Liver (tissue), 8 donors: ENCODE measurements at regions not wholly inside any gene's neighbourhood (a gene's known extent, or its start where the extent isn't known, plus 50 kb on each side); places are given as distances from the start of the nearest gene placed in this dataset.

Experiments
- DNase-seq: peaks from one replicate; pipeline ENCODE4 v3.0.0-alpha.2; 2017; ENCODE audit warnings: low spot score
- H3K27ac ChIP-seq, 2 donors: one replicate each; pipeline ENCODE4 v1.7.0; 2013; ENCODE audit warnings: inconsistent platforms in 2 of 2, low read length in 2 of 2, control low read depth in 1 of 2, low read depth in 1 of 2, mild to moderate bottlenecking in 1 of 2
- H3K27me3 ChIP-seq, 4 donors: one replicate each; pipeline versions ENCODE4 v1.6.1 to v1.7.0; 2013; ENCODE audit warnings: low read length in 3 of 4, inconsistent platforms in 1 of 4, mild to moderate bottlenecking in 1 of 4, moderate library complexity in 1 of 4; ENCODE audit not compliant: control insufficient read depth in 4 of 4, insufficient read depth in 4 of 4
- H3K36me3 ChIP-seq, 4 donors: one replicate each; pipeline versions ENCODE4 v1.6.1 to v1.7.0; 2013; ENCODE audit warnings: low read length in 3 of 4, mild to moderate bottlenecking in 3 of 4, low read depth in 1 of 4, moderate library complexity in 1 of 4; ENCODE audit not compliant: control insufficient read depth in 4 of 4, insufficient read depth in 3 of 4
- H3K4me1 ChIP-seq, 4 donors: one replicate each; pipeline versions ENCODE4 v1.6.1 to v1.7.0; 2013; ENCODE audit warnings: low read length in 3 of 4, mild to moderate bottlenecking in 3 of 4, moderate library complexity in 1 of 4; ENCODE audit not compliant: control insufficient read depth in 4 of 4, insufficient read depth in 4 of 4
- H3K4me3 ChIP-seq, 3 donors: one replicate each; pipeline versions ENCODE4 v1.6.1 to v1.7.0; 2013; ENCODE audit warnings: low read length in 3 of 3, control low read depth in 1 of 3, low read depth in 1 of 3, mild to moderate bottlenecking in 1 of 3
- H3K9ac ChIP-seq, 2 donors: one replicate each; pipeline ENCODE4 v1.7.0; 2013; ENCODE audit warnings: low read length in 2 of 2, mild to moderate bottlenecking in 2 of 2, moderate library complexity in 2 of 2, control low read depth in 1 of 2, low read depth in 1 of 2
- H3K9me3 ChIP-seq, 4 donors: one replicate each; pipeline versions ENCODE4 v1.6.1 to v1.7.0; 2013; ENCODE audit warnings: low read length in 3 of 4; ENCODE audit not compliant: control insufficient read depth in 4 of 4
- ATF3 ChIP-seq: IDR thresholded peaks from 2 replicates; pipeline ENCODE4 v1.6.1; 2016; ENCODE audit warnings: antibody characterized with exemption
- CTCF ChIP-seq: fragments of 150-350 bp; IDR thresholded peaks from 2 replicates; pipeline ENCODE4 v1.5.1; 2017; ENCODE audit warnings: improper control_type of control experiment, low read depth, low read length; ENCODE audit not compliant: missing input control
- EGR1 ChIP-seq, 2 donors: IDR thresholded peaks; 2 replicates each; pipeline ENCODE4 v1.6.1; 2016 to 2018; ENCODE audit warnings: antibody characterized with exemption in 2 of 2, low read depth in 2 of 2
- FOXA1 ChIP-seq: IDR thresholded peaks from 2 replicates; pipeline ENCODE4 v1.6.1; 2016; ENCODE audit warnings: antibody characterized with exemption
- FOXA2 ChIP-seq: IDR thresholded peaks from 2 replicates; pipeline ENCODE4 v1.6.1; 2016; ENCODE audit warnings: antibody characterized with exemption
- GABPA ChIP-seq, 2 donors: IDR thresholded peaks in 1 of 2; conservative IDR thresholded peaks in 1 of 2; 2 replicates each; pipeline ENCODE4 v1.6.1; 2016; ENCODE audit warnings: antibody characterized with exemption in 2 of 2, mild to moderate bottlenecking in 1 of 2, moderate library complexity in 1 of 2
- HNF4A ChIP-seq, 2 donors: conservative IDR thresholded peaks; 2 replicates each; pipeline ENCODE4 v1.6.1; 2016; ENCODE audit warnings: antibody characterized with exemption in 2 of 2, mild to moderate bottlenecking in 2 of 2
- HNF4G ChIP-seq: IDR thresholded peaks from 2 replicates; pipeline ENCODE4 v1.6.1; 2016; ENCODE audit warnings: antibody characterized with exemption
- JUND ChIP-seq, 2 donors: IDR thresholded peaks; 2 replicates each; pipeline ENCODE4 v1.6.1; 2016; ENCODE audit warnings: antibody characterized with exemption in 2 of 2
- MAX ChIP-seq: IDR thresholded peaks from 2 replicates; pipeline ENCODE4 v1.6.1; 2016; ENCODE audit warnings: antibody characterized with exemption
- NR2F2 ChIP-seq: IDR thresholded peaks from 2 replicates; pipeline ENCODE4 v1.6.1; 2016; ENCODE audit warnings: antibody characterized with exemption
- RAD21 ChIP-seq, 2 donors: IDR thresholded peaks; 2 replicates each; pipeline ENCODE4 v1.6.1; 2016; ENCODE audit warnings: antibody characterized with exemption in 2 of 2, mild to moderate bottlenecking in 2 of 2
- REST ChIP-seq: IDR thresholded peaks from 2 replicates; pipeline ENCODE4 v1.6.1; 2016; ENCODE audit warnings: antibody characterized with exemption, mild to moderate bottlenecking
- RXRA ChIP-seq, 2 donors: IDR thresholded peaks; 2 replicates each; pipeline ENCODE4 v1.6.1; 2017 to 2018; ENCODE audit warnings: antibody characterized with exemption in 2 of 2, mild to moderate bottlenecking in 1 of 2
- SP1 ChIP-seq: IDR thresholded peaks from 2 replicates; pipeline ENCODE4 v1.6.1; 2018; ENCODE audit warnings: antibody characterized with exemption, mild to moderate bottlenecking
- TAF1 ChIP-seq: conservative IDR thresholded peaks from 2 replicates; pipeline ENCODE4 v1.6.1; 2016; ENCODE audit warnings: antibody characterized with exemption, mild to moderate bottlenecking
- YY1 ChIP-seq: IDR thresholded peaks from 2 replicates; pipeline ENCODE4 v1.6.1; 2016; ENCODE audit warnings: antibody characterized with exemption, mild to moderate bottlenecking
- WGBS: extraction: QIAGEN DNeasy Blood & Tissue Kit; methylation state at CpG from one replicate; pipeline ENCODE4 v1.1.7; 2013; 5-methylcytosine and 5-hydroxymethylcytosine counted together
- donor health status: healthy.
- donor health status: healthy.
- donor health status: healthy.
- donor health status: healthy.
- donor health status: healthy.

- H3K36me3 ChIP-seq, result no peaks in the 10 kb centered on the region
- no peak overlapping the region for H3K4me3 ChIP-seq
- no peaks in the 10 kb centered on the region for H3K27me3 ChIP-seq
- no peak overlapping the region for H3K9ac ChIP-seq
- H3K4me1 ChIP-seq, result no peaks in the 10 kb centered on the region
- DNase-seq, result no peak
- TF ChIP-seq ATF3 (no peak), RAD21 (IDR thresholded peaks at IDR 0.05) (no peak), HNF4G (no peak), FOXA2 (no peak), YY1 (no peak), TAF1 (no peak), RXRA (IDR thresholded peaks at IDR 0.05) (no peak), CTCF (no peak), MAX (no peak), SP1 (no peak), JUND (IDR thresholded peaks at IDR 0.05) (no peak), FOXA1 (no peak), EGR1 (IDR thresholded peaks at IDR 0.05; ENCODE audit: low read depth in 2 of 2) (no peak), GABPA (IDR thresholded peaks at IDR 0.05 in 1 of 2, conservative IDR thresholded peaks at IDR 0.05 in 1 of 2) (no peak), NR2F2 (no peak), HNF4A (conservative IDR thresholded peaks at IDR 0.05) (no peak), REST (no peak)
- WGBS, result 84% methylated on average over 1 of the region's 1 CpG
- no peaks in the 10 kb centered on the region for H3K9me3 ChIP-seq
- no peak overlapping the region for H3K27ac ChIP-seq
These were observed 83.9 kb downstream of the THNSL2 start for GRCh38 chr2:88253997-88254396.

- H3K27ac ChIP-seq, result no peak overlapping the region
- H3K9ac ChIP-seq, result no peak overlapping the region
- DNase-seq, result no peak
- no peaks in the 10 kb centered on the region for H3K9me3 ChIP-seq
- H3K4me3 ChIP-seq, result no peak overlapping the region
- no peaks in the 10 kb centered on the region for H3K4me1 ChIP-seq
- TF ChIP-seq TAF1 (no peak), GABPA (IDR thresholded peaks at IDR 0.05 in 1 of 2, conservative IDR thresholded peaks at IDR 0.05 in 1 of 2) (no peak), HNF4G (no peak), EGR1 (IDR thresholded peaks at IDR 0.05; ENCODE audit: low read depth in 2 of 2) (no peak), HNF4A (conservative IDR thresholded peaks at IDR 0.05) (no peak), NR2F2 (no peak), REST (no peak)
- 60% methylated on average over 7 of the region's 7 CpGs for WGBS
- no peaks in the 10 kb centered on the region for H3K27me3 ChIP-seq
- H3K36me3 ChIP-seq, result no peaks in the 10 kb centered on the region
These were observed 83.2 kb downstream of the THNSL2 start for GRCh38 chr2:88253375-88253774.
